A549 (cell line): ENCODE measurements at regions not wholly inside any gene's neighbourhood (a gene's known extent, or its start where the extent isn't known, plus 50 kb on each side); places are given as distances from the start of the nearest gene placed in this dataset.
A peak's percentile ranks its signal among the peaks of the same experiment; 100 is the strongest.
"Not testable (repeated sequence)": the region's sequence is repeated elsewhere in the genome, so short reads cannot be mapped to it uniquely, and the experiment has no call there.

ENCODE experiments used
- ATAC-seq, 2 experiments: fragments of 200-7000 bp in 1 of 2; fragments of >200 bp in 1 of 2; cut with Nextera tagmentation in 1 of 2; cut with Tn5 transposase in 1 of 2; 3 replicates each; pipeline versions ENCODE4 v1.8.0 to v1.9.1; 2018 to 2020; ENCODE audit warnings: mild to moderate bottlenecking in 1 of 2, moderate library complexity in 1 of 2
- CTCF ChIA-PET: fragments of 300-600 bp; sonication (Branson Sonifier 250); formaldehyde crosslinking; extraction: SDS; loops from one replicate; lab custom pipeline; 2021; ENCODE audit warnings: antibody characterized with exemption, inconsistent platforms; lab: Yijun Ruan, JAX
- POLR2A ChIA-PET: fragments of 350-600 bp; formaldehyde crosslinking; extraction: SDS; loops from one replicate; lab custom pipeline; 2021; ENCODE audit warnings: antibody characterized with exemption, inconsistent platforms; lab: Yijun Ruan, JAX
- DNase-seq, 2 experiments: peaks; one replicate each; pipeline versions ENCODE4 v3.0.0 to v3.0.0-alpha.2; 2011 to 2016; ENCODE audit warnings: low read depth in 1 of 2, low spot score in 1 of 2
- FAIRE-seq: peaks from 2 replicates; lab custom pipeline; 2011; peaks lifted over from hg19 to GRCh38; lab: Jason Lieb, UNC
- H3K27ac ChIP-seq, 2 experiments: fragments of >200 bp; sonication (Bioruptor Twin); formaldehyde crosslinking; 3 replicates each; pipeline ENCODE4 v1.5.1; 2016 to 2017
- H3K4me1 ChIP-seq: fragments of >200 bp; sonication (Bioruptor Twin); formaldehyde crosslinking; 3 replicates; pipeline ENCODE4 v1.6.1; 2016
- H3K4me2 ChIP-seq: fragments of >200 bp; sonication (Bioruptor Twin); formaldehyde crosslinking; 3 replicates; pipeline ENCODE4 v1.6.1; 2016
- H3K4me3 ChIP-seq: fragments of >200 bp; sonication (Bioruptor Twin); formaldehyde crosslinking; 3 replicates; pipeline ENCODE4 v1.5.1; 2016
- H3K9me3 ChIP-seq: fragments of >200 bp; sonication (Bioruptor Twin); formaldehyde crosslinking; 3 replicates; pipeline ENCODE4 v1.6.1; 2016
- BHLHE40 ChIP-seq: IDR thresholded peaks from 2 replicates; pipeline ENCODE4 v1.6.1; 2012; ENCODE audit warnings: low read depth, low read length, inconsistent platforms
- CBX8 ChIP-seq: fragments of 200-600 bp; sonication (generic); IDR thresholded peaks from 2 replicates; pipeline ENCODE4 v1.6.1; 2016
- CHD2 ChIP-seq: fragments of 150-350 bp; IDR thresholded peaks from 2 replicates; pipeline ENCODE4 v1.6.1; 2014; ENCODE audit warnings: low read length; ENCODE audit not compliant: partially characterized antibody
- CTCF ChIP-seq: fragments of >200 bp; sonication (Bioruptor Twin); formaldehyde crosslinking; IDR thresholded peaks from 3 replicates; pipeline ENCODE4 v1.5.1; 2016
- FOSL2 ChIP-seq, 2 experiments: fragments of 450-650 bp in 1 of 2; fragments of >200 bp in 1 of 2; sonication (Bioruptor Twin) in 1 of 2; formaldehyde crosslinking; IDR thresholded peaks; 2 replicates each; pipeline versions ENCODE4 v1.5.0 to v1.6.1; 2016 to 2020; ENCODE audit warnings: mild to moderate bottlenecking in 1 of 2, moderate library complexity in 1 of 2
- JUN ChIP-seq, 2 experiments: fragments of >200 bp; sonication (Bioruptor Twin); formaldehyde crosslinking; IDR thresholded peaks; 2 replicates in 1 of 2; 3 replicates in 1 of 2; pipeline ENCODE4 v1.6.1; 2016 to 2017
- NFE2L2 ChIP-seq: fragments of 150-350 bp; conservative IDR thresholded peaks from 2 replicates; pipeline ENCODE4 v1.6.1; 2014; ENCODE audit warnings: low read length
- NR3C1 ChIP-seq: fragments of >200 bp; sonication (Bioruptor Twin); formaldehyde crosslinking; IDR thresholded peaks from 3 replicates; pipeline ENCODE4 v1.6.1; 2017
- POLR2AphosphoS2 ChIP-seq: conservative IDR thresholded peaks from 2 replicates; pipeline ENCODE4 v1.6.1; 2012; ENCODE audit warnings: low read length, improper control_type of control experiment, inconsistent platforms
- ZNF302 ChIP-seq: fragments of 250-450 bp; sonication (Bioruptor Pico); IDR thresholded peaks from 2 replicates; pipeline ENCODE4 v1.9.0; 2021; ENCODE audit warnings: inconsistent platforms, mild to moderate bottlenecking, moderate library complexity
- WGBS: methylation state at CpG from one replicate; pipeline ENCODE4 v1.1.6; 2017; ENCODE audit errors: missing lambda C conversion rate; 5-methylcytosine and 5-hydroxymethylcytosine counted together
- TF ChIP-seq, protein P1 (sequence below): fragments of >200 bp; sonication (Bioruptor Twin); formaldehyde crosslinking; IDR thresholded peaks from 3 replicates; pipeline ENCODE4 v1.6.1; 2016

DNA sequence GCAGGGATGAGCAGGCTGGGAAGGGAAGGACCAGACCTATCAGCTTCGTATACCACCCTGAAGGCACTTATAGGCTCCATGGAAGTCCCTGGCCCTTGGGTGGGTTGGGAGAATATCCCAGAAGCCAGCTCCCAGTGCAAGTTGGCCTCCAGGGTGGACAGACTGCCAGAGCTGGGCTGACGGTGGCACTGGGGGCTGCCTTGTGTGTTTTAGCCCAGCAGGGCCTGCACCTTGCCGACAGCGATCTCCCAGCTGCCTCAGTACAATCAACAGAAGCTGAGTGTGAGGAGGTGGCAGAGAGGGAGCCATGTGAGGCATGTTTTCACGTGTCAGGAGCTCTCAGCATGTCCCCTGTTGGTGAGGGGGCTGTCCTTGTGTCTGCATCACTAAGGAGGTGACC lies 159.5 kb downstream of the VEGFA start:
- Histone ChIP-seq H3K4me2 (no peak overlapping the region), H3K27ac (0 out of 6 replicates have a peak overlapping the region, but pooled peaks of 1 of the 2 experiments have one; percentile 26), H3K9me3 (no peaks in the 10 kb centered on the region), H3K4me3 (no peak overlapping the region), H3K4me1 (peaks cover 19% of the 10 kb centered on the region)
- WGBS = 94% methylated on average over 3 of the region's 5 CpGs
- TF ChIP-seq CHD2 (no peak), JUN (IDR thresholded peaks at IDR 0.05) (no peak)
- no peak for FAIRE-seq
- ChIA-PET POLR2A (no interaction called here), CTCF (interaction anchor here (0.8 kb wide), 1 partner anchor 106 kb away, joined by 3 read pairs; no protein-coding TSS in a partner anchor)
- no peak for DNase-seq
- ATAC-seq = no peak

GRCh38 chr6:43927532-43928210 lies 157.7 kb downstream of the VEGFA start:
- Histone ChIP-seq H3K27ac (peak overlapping the region; percentile 74 to 83), H3K4me1 (peaks cover 34% of the 10 kb centered on the region), H3K9me3 (no peaks in the 10 kb centered on the region), H3K4me2 (peak overlapping the region; percentile 46; the same call in 2 of the 3 replicates), H3K4me3 (no peak overlapping the region)
- 55% methylated on average over 4 of the region's 4 CpGs for WGBS
- ATAC-seq (no peak), FAIRE-seq (no peak), DNase-seq (no peak)
- POLR2A ChIA-PET = no interaction called here
- CTCF ChIA-PET = interaction anchor here (1.1 kb wide), 1 partner anchor 16 kb away, joined by 3 read pairs; no protein-coding TSS in a partner anchor
- TF ChIP-seq CTCF = no peak
- no peak for TF ChIP-seq BHLHE40
- no peak for TF ChIP-seq NR3C1
- no peak for TF ChIP-seq CBX8
- TF ChIP-seq FOSL2 (IDR thresholded peaks at IDR 0.05) = no peak
- TF ChIP-seq FOSL2 (CRISPR knock-in tag; IDR thresholded peaks at IDR 0.05) = no peak
- TF ChIP-seq NFE2L2 = no peak

GRCh38 chr6:43926634-43927531 lies 156.9 kb downstream of the VEGFA start:
- POLR2A ChIA-PET = no interaction called here
- TF ChIP-seq CHD2 (no peak), POLR2AphosphoS2 (no peak), JUN (IDR thresholded peaks at IDR 0.05) (no peak), ZNF302 (CRISPR knock-in tag) (no peak)
- TF ChIP-seq, protein P1, sequence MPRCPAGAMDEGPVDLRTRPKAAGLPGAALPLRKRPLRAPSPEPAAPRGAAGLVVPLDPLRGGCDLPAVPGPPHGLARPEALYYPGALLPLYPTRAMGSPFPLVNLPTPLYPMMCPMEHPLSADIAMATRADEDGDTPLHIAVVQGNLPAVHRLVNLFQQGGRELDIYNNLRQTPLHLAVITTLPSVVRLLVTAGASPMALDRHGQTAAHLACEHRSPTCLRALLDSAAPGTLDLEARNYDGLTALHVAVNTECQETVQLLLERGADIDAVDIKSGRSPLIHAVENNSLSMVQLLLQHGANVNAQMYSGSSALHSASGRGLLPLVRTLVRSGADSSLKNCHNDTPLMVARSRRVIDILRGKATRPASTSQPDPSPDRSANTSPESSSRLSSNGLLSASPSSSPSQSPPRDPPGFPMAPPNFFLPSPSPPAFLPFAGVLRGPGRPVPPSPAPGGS = no peak
- TF ChIP-seq, all 56 proteins: peak for 0
- CTCF ChIA-PET = interaction anchor here (0.8 to 1.9 kb wide), 4 partner anchors 12 to 152 kb away, joined by 3 to 4 read pairs (median 3); no protein-coding TSS in a partner anchor

GRCh38 chr6:43925636-43926139 lies 155.7 kb downstream of the VEGFA start:
- Histone ChIP-seq H3K27ac (peak overlapping the region; percentile 74 to 83; a peak in 4 of 6 replicates), H3K4me1 (peaks cover 34% of the 10 kb centered on the region)
- ATAC-seq, H3K4me3 ChIP-seq, H3K4me2 ChIP-seq, FAIRE-seq, DNase-seq, H3K9me3 ChIP-seq, POLR2A ChIA-PET: not testable (repeated sequence)
- CTCF ChIA-PET = interaction anchor here (0.8 to 1.9 kb wide), 3 partner anchors 13 to 153 kb away, joined by 3 to 4 read pairs (median 3); no protein-coding TSS in a partner anchor
- 93% methylated on average over 7 of the region's 7 CpGs for WGBS

More at GRCh38 chr6:43926634-43927531, 156.9 kb downstream of the VEGFA start:
- ATAC-seq (peak; percentile 61 to 76; a peak in 5 of 6 replicates), FAIRE-seq (no peak), DNase-seq (peak; percentile 11 to 29)
- H3K9me3 ChIP-seq = no peaks in the 10 kb centered on the region
- peaks cover 34% of the 10 kb centered on the region for H3K4me1 ChIP-seq
- WGBS = 73% methylated on average over 17 of the region's 17 CpGs
- H3K4me2 ChIP-seq = peak overlapping the region; percentile 46
- H3K27ac ChIP-seq = peak overlapping the region; percentile 74 to 83
- no peak overlapping the region for H3K4me3 ChIP-seq
